Sigmoid colon (tissue), 6 donors: ENCODE measurements at regions not wholly inside any gene's neighbourhood (a gene's known extent, or its start where the extent isn't known, plus 50 kb on each side); places are given as distances from the start of the nearest gene placed in this dataset.

ENCODE experiments used
- DNase-seq: peaks from one replicate; pipeline ENCODE4 v3.0.0-alpha.2; 2019
- H3K27ac ChIP-seq, 4 donors: fragments of 200-600 bp; sonication (generic); one replicate each; pipeline ENCODE4 v1.5.1; 2016 to 2019; ENCODE audit warnings: mild to moderate bottlenecking in 1 of 4
- H3K27me3 ChIP-seq, 3 donors: fragments of 200-600 bp; sonication (generic); one replicate each; pipeline ENCODE4 v1.5.1; 2019; ENCODE audit warnings: mild to moderate bottlenecking in 1 of 3
- H3K36me3 ChIP-seq, 4 donors: fragments of 200-600 bp; sonication (generic); one replicate each; pipeline ENCODE4 v1.5.1; 2016 to 2019
- H3K4me1 ChIP-seq, 4 donors: fragments of 200-600 bp; sonication (generic); one replicate each; pipeline ENCODE4 v1.5.1; 2017 to 2019
- H3K4me3 ChIP-seq, 4 donors: fragments of 200-600 bp; sonication (generic); one replicate each; pipeline ENCODE4 v1.5.1; 2017 to 2019; ENCODE audit warnings: mild to moderate bottlenecking in 2 of 4, moderate library complexity in 1 of 4
- H3K9me3 ChIP-seq, 4 donors: fragments of 200-600 bp in 3 of 4; sonication (generic) in 3 of 4; one replicate each; pipeline versions ENCODE4 v1.5.1 to v1.6.1; 2013 to 2019
- EP300 ChIP-seq, 4 donors: sonication (generic); formaldehyde crosslinking; IDR thresholded peaks; one replicate each; pipeline ENCODE4 v1.6.1; 2017; ENCODE audit warnings: antibody characterized with exemption in 4 of 4
- POLR2A ChIP-seq, 2 donors: fragments of 450-650 bp; IDR thresholded peaks; one replicate each; pipeline ENCODE4 v1.6.1; 2016; ENCODE audit warnings: antibody characterized with exemption in 2 of 2, mild to moderate bottlenecking in 2 of 2, moderate library complexity in 2 of 2
- POLR2AphosphoS5 ChIP-seq, 4 donors: sonication (generic); formaldehyde crosslinking; IDR thresholded peaks; one replicate each; pipeline ENCODE4 v1.6.1; 2017; ENCODE audit warnings: antibody characterized with exemption in 4 of 4
- WGBS, 2 donors: extraction: QIAGEN DNeasy Blood & Tissue Kit; methylation state at CpG; one replicate each; pipeline ENCODE4 v1.1.7; 2013; 5-methylcytosine and 5-hydroxymethylcytosine counted together
- intact Hi-C: fragments of 100-400 bp; cut with DNase I; formaldehyde crosslinking; loops from one replicate; pipeline ENCODE4 v1.15.1; 2023
- TF ChIP-seq, protein P1 (sequence below), 4 experiments: fragments of 450-650 bp in 3 of 4; fragments of 200-600 bp in 1 of 4; IDR thresholded peaks; one replicate each; pipeline ENCODE4 v1.5.1; 2016 to 2019; ENCODE audit warnings: antibody characterized with exemption in 4 of 4, mild to moderate bottlenecking in 3 of 4, moderate library complexity in 2 of 4
- donor health status: healthy with polysubstance abuse.
- donor health status: healthy.

DNA sequence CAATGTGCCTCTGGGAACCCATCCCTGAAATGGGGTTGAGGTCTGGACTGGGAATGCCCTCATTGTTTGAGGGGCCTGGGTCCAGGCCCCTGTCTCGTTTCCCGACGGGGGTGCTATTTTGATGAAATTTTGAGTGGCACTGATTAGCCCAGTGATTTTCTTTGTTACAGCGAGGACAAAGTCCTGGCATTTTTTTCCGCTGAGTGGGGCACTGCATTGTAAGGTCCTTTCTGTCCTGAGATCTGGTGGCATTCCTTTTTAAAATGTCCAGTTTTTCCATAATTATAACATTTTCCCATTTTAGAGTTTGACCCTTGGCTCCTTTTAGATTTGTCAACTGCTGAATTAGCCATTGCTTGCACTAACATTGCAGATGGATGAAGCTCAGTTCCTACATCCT lies 69.7 kb upstream of the INCENP start:
- TF ChIP-seq, protein P1, sequence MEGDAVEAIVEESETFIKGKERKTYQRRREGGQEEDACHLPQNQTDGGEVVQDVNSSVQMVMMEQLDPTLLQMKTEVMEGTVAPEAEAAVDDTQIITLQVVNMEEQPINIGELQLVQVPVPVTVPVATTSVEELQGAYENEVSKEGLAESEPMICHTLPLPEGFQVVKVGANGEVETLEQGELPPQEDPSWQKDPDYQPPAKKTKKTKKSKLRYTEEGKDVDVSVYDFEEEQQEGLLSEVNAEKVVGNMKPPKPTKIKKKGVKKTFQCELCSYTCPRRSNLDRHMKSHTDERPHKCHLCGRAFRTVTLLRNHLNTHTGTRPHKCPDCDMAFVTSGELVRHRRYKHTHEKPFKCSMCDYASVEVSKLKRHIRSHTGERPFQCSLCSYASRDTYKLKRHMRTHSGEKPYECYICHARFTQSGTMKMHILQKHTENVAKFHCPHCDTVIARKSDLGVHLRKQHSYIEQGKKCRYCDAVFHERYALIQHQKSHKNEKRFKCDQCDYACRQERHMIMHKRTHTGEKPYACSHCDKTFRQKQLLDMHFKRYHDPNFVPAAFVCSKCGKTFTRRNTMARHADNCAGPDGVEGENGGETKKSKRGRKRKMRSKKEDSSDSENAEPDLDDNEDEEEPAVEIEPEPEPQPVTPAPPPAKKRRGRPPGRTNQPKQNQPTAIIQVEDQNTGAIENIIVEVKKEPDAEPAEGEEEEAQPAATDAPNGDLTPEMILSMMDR (IDR thresholded peaks at IDR 0.05): no peak
- TF ChIP-seq POLR2A (IDR thresholded peaks at IDR 0.05) (no peak), POLR2AphosphoS5 (IDR thresholded peaks at IDR 0.05) (no peak), EP300 (IDR thresholded peaks at IDR 0.05) (no peak)
- H3K27me3 ChIP-seq: no peaks in the 10 kb centered on the region

DNA sequence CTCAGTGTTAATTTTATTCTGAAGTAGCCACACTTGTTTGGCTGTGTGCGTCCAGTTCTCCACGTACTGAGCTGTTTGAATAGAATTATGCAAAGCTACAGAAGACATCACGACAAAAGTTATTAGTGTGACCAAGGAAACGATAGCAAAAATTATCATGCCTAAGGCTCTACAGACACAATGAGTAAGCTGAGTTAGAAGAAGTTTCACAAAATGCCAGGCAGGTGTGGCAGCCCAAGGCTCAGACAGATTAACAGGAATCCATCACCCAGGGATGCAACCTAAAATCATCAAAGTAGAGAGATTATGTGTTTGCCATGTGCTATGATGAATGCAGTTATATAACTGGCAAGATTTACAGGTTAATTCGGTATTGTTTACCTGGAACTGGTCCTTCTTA lies 73.1 kb upstream of the INCENP start:
- no peak for TF ChIP-seq EP300 (IDR thresholded peaks at IDR 0.05)
- TF ChIP-seq, protein P1 (IDR thresholded peaks at IDR 0.05): no peak
- no peak for TF ChIP-seq POLR2AphosphoS5 (IDR thresholded peaks at IDR 0.05)
- TF ChIP-seq POLR2A (IDR thresholded peaks at IDR 0.05): no peak
- Histone ChIP-seq H3K27ac (no peak overlapping the region), H3K27me3 (no peaks in the 10 kb centered on the region), H3K4me3 (no peak overlapping the region), H3K4me1 (no peaks in the 10 kb centered on the region), H3K36me3 (no peaks in the 10 kb centered on the region), H3K9me3 (no peaks in the 10 kb centered on the region)
- no peak for DNase-seq
- intact Hi-C loops: no loop called here
- WGBS, 2 donors: 69 to 82% methylated on average over 5 of the region's 5 CpGs

More for the DNA sequence above, 69.7 kb upstream of the INCENP start:
- Histone ChIP-seq H3K36me3 (no peaks in the 10 kb centered on the region), H3K27ac (no peak overlapping the region), H3K4me3 (no peak overlapping the region), H3K9me3 (no peaks in the 10 kb centered on the region), H3K4me1 (no peaks in the 10 kb centered on the region)
- peak; percentile 29 for DNase-seq
- intact Hi-C loops: no loop called here
- 33 to 93% methylated on average over 5 of the region's 5 CpGs for WGBS, 2 donors

DNA sequence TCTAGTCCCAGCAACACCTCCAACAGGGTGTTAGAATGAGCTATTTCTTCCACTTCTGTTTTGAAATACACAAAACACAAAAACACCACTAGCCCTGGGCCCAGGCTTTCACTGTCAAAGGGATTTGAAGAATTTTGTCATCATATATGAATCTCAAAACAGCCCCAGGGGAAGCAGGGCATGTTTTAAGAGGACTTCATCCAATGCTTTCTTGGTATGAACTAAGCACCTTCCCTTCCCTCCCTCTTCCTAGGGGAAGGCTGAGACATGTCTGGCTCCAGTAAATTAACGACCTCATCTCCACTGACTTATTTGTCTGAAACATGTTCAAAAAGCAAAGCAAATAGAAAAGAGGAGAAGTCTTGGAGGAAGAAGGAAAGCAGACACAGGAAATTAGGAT lies 75.7 kb upstream of the INCENP start:
- TF ChIP-seq, protein P1 (IDR thresholded peaks at IDR 0.05): no peak
- TF ChIP-seq EP300 (IDR thresholded peaks at IDR 0.05) (no peak), POLR2AphosphoS5 (IDR thresholded peaks at IDR 0.05) (no peak), POLR2A (IDR thresholded peaks at IDR 0.05) (no peak)
- Histone ChIP-seq H3K27me3 (no peaks in the 10 kb centered on the region), H3K4me3 (no peak overlapping the region), H3K4me1 (no peaks in the 10 kb centered on the region), H3K36me3 (no peaks in the 10 kb centered on the region), H3K9me3 (no peaks in the 10 kb centered on the region), H3K27ac (no peak overlapping the region)
- no peak for DNase-seq
- WGBS, 2 donors: 26 to 58% methylated on average over 1 of the region's 1 CpG
- intact Hi-C loops: no loop called here

DNA sequence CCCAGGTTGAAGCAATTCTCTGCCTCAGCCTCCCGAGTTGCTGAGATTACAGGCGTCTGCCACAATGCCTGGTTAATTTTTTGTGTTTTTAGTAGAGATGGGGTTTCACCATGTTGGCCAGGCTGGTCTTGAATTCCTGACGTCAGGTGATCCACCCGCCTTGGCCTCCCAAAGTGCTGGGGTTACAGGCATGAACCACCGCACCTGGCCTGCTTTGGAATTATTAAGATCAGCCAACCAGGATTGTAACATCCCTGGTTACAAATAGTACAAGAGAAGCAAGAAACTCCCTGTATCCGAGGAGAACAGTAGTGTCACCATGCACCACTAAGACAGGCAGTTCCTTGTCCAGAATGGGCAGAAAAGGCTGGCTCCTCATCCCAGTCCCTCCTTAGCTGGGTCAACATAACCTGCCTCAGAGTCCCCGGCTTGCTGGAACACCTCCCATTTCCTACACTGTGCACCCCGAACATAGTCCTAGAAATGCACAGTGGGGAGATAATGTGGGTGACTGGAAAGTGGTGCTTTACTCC lies 77.2 kb upstream of the INCENP start:
- no peaks in the 10 kb centered on the region for H3K4me1 ChIP-seq
- no peak overlapping the region for H3K4me3 ChIP-seq
- no peak overlapping the region for H3K27ac ChIP-seq
- TF ChIP-seq, protein P1 (IDR thresholded peaks at IDR 0.05): no peak
- TF ChIP-seq EP300 (IDR thresholded peaks at IDR 0.05) (no peak), POLR2AphosphoS5 (IDR thresholded peaks at IDR 0.05) (no peak), POLR2A (IDR thresholded peaks at IDR 0.05) (no peak)
- intact Hi-C loops: no loop called here
- 14 to 70% methylated on average over 8 of the region's 8 CpGs for whole genome bisulfite sequencing, 2 donors
- peak; percentile 28 for DNase-seq
- no peaks in the 10 kb centered on the region for H3K36me3 ChIP-seq
- H3K9me3 ChIP-seq: no peaks in the 10 kb centered on the region
- no peaks in the 10 kb centered on the region for H3K27me3 ChIP-seq

DNA sequence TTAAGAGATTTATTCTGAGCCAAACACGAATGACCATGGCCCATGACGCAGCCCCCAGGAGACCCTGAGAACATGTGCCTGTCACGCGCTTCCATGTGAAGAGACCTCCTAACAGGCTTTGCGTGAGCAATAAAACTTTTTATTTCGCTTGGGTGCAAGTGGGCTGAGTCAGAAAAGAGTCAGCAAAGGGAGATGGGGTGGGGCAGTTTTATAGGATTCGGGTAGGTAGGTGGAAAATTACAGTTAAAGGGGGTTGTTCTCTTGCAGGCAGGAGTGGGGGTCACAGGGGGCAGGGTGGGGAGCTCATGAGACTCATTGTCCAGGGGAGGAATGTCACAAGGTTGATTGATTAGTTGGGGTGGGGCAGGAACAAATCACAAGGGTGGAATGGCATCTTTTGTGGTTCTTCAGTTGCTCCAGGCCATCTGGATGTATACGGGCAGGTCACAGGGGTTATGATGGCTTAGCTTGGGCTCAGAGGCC lies 77.2 kb upstream of the FTH1 start:
- intact Hi-C loops: no loop called here
- Histone ChIP-seq H3K4me3 (no peak overlapping the region), H3K9me3 (no peaks in the 10 kb centered on the region), H3K27me3 (no peaks in the 10 kb centered on the region), H3K27ac (no peak overlapping the region), H3K36me3 (no peaks in the 10 kb centered on the region), H3K4me1 (no peaks in the 10 kb centered on the region)
- 12 to 66% methylated on average over 8 of the region's 8 CpGs for WGBS, 2 donors
- DNase-seq: no peak
- TF ChIP-seq POLR2AphosphoS5 (IDR thresholded peaks at IDR 0.05) (no peak), EP300 (IDR thresholded peaks at IDR 0.05) (no peak), POLR2A (IDR thresholded peaks at IDR 0.05) (no peak)
- TF ChIP-seq, protein P1 (IDR thresholded peaks at IDR 0.05): no peak
